Astrocyte (in vitro differentiated cells and primary cell): ENCODE measurements at regions not wholly inside any gene's neighbourhood (a gene's known extent, or its start where the extent isn't known, plus 50 kb on each side); places are given as distances from the start of the nearest gene placed in this dataset.

Experiments used
- DNase-seq: peaks from one replicate; pipeline ENCODE4 v3.0.0-alpha.2; 2010; ENCODE audit warnings: low read depth
- FAIRE-seq: peaks from 2 replicates; lab custom pipeline; 2011; peaks lifted over from hg19 to GRCh38; lab: Jason Lieb, UNC
- H2AFZ ChIP-seq: 2 replicates; pipeline ENCODE4 v1.6.0; 2012; ENCODE audit warnings: low read depth, low read length, inconsistent platforms
- H3K27ac ChIP-seq: 2 replicates; pipeline ENCODE4 v1.5.1; 2011; ENCODE audit warnings: low read depth, low read length, inconsistent platforms
- H3K27me3 ChIP-seq: 2 replicates; pipeline ENCODE4 v1.6.0; 2011; ENCODE audit warnings: low read length, inconsistent platforms; ENCODE audit not compliant: insufficient read depth
- H3K36me3 ChIP-seq: 2 replicates; pipeline ENCODE4 v1.5.1; 2011; ENCODE audit warnings: low read length, inconsistent platforms; ENCODE audit not compliant: insufficient read depth
- H3K4me1 ChIP-seq: 2 replicates; pipeline ENCODE4 v1.5.1; 2011; ENCODE audit warnings: low read length, inconsistent platforms; ENCODE audit not compliant: insufficient read depth
- H3K4me2 ChIP-seq: 2 replicates; pipeline ENCODE4 v1.6.0; 2012; ENCODE audit warnings: low read length, inconsistent platforms
- H3K4me3 ChIP-seq: 2 replicates; pipeline ENCODE4 v1.5.1; 2011; ENCODE audit warnings: low read depth, mild to moderate bottlenecking, low read length, inconsistent platforms; ENCODE audit not compliant: insufficient read depth
- H3K79me2 ChIP-seq: 2 replicates; pipeline ENCODE4 v1.6.0; 2012; ENCODE audit warnings: mild to moderate bottlenecking, low read length, inconsistent platforms; ENCODE audit not compliant: insufficient read depth
- H3K9ac ChIP-seq: 2 replicates; pipeline ENCODE4 v1.6.0; 2012; ENCODE audit warnings: mild to moderate bottlenecking, low read length, inconsistent platforms
- H3K9me3 ChIP-seq: 2 replicates; pipeline ENCODE4 v1.5.1; 2012; ENCODE audit warnings: low read depth, mild to moderate bottlenecking, low read length, inconsistent platforms; ENCODE audit not compliant: insufficient read depth
- H4K20me1 ChIP-seq: 2 replicates; pipeline ENCODE4 v1.6.0; 2012; ENCODE audit warnings: low read length, inconsistent platforms; ENCODE audit not compliant: insufficient read depth
- H3K27ac Mint-ChIP-seq: one replicate; pipeline ENCODE4 v1.8.0; 2021; ENCODE audit warnings: mild to moderate bottlenecking, mixed read lengths; ENCODE audit not compliant: unreplicated experiment
- H3K27me3 Mint-ChIP-seq: one replicate; pipeline ENCODE4 v1.8.0; 2021; ENCODE audit warnings: low read depth, mixed read lengths; ENCODE audit not compliant: unreplicated experiment
- H3K36me3 Mint-ChIP-seq: one replicate; pipeline ENCODE4 v1.8.0; 2021; ENCODE audit warnings: low read depth, mixed read lengths; ENCODE audit not compliant: unreplicated experiment
- H3K4me1 Mint-ChIP-seq: one replicate; pipeline ENCODE4 v1.8.0; 2021; ENCODE audit warnings: low read depth, mixed read lengths; ENCODE audit not compliant: unreplicated experiment
- H3K4me3 Mint-ChIP-seq: one replicate; pipeline ENCODE4 v1.8.0; 2021; ENCODE audit warnings: mild to moderate bottlenecking, moderate library complexity, mixed read lengths; ENCODE audit not compliant: unreplicated experiment
- H3K9me3 Mint-ChIP-seq: one replicate; pipeline ENCODE4 v1.8.0; 2021; ENCODE audit warnings: mild to moderate bottlenecking, mixed read lengths; ENCODE audit not compliant: unreplicated experiment
- EZH2 ChIP-seq: IDR thresholded peaks from 2 replicates; pipeline ENCODE4 v1.6.1; 2012; ENCODE audit warnings: mild to moderate bottlenecking, low read length, inconsistent platforms; ENCODE audit not compliant: insufficient read depth
- TF ChIP-seq, protein P1 (sequence below): IDR thresholded peaks from 2 replicates; pipeline ENCODE4 v1.5.1; 2011; ENCODE audit warnings: low read depth, mild to moderate bottlenecking, inconsistent platforms, low read length, moderate library complexity; ENCODE audit not compliant: insufficient read depth

DNA sequence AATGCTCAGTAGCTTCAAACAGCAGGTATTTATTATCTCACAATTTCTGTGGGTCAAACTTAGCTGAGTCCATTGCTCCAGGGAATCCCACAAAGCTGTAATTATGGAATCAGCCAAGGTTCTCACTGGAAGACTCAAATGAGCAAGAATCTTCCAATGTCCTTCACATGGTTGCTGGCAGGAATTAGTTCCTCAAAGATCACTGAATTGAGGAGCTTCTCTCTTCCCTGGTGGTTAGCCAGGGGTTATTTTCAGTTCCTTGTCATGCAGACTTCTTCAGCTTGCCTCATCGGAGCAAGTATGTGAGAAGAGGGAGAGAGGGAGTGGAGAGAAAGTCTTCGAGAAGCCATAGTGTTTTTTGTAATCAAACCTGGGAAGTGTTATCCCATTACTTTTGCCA is 2331.9 kb downstream of the MAT2B start:
- no peaks in the 10 kb centered on the region for H3K27me3 ChIP-seq
- TF ChIP-seq, protein P1, sequence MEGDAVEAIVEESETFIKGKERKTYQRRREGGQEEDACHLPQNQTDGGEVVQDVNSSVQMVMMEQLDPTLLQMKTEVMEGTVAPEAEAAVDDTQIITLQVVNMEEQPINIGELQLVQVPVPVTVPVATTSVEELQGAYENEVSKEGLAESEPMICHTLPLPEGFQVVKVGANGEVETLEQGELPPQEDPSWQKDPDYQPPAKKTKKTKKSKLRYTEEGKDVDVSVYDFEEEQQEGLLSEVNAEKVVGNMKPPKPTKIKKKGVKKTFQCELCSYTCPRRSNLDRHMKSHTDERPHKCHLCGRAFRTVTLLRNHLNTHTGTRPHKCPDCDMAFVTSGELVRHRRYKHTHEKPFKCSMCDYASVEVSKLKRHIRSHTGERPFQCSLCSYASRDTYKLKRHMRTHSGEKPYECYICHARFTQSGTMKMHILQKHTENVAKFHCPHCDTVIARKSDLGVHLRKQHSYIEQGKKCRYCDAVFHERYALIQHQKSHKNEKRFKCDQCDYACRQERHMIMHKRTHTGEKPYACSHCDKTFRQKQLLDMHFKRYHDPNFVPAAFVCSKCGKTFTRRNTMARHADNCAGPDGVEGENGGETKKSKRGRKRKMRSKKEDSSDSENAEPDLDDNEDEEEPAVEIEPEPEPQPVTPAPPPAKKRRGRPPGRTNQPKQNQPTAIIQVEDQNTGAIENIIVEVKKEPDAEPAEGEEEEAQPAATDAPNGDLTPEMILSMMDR, result no peak
- TF ChIP-seq EZH2, result no peak
- no peak overlapping the region for H3K27ac ChIP-seq
- Mint-ChIP-seq H3K27me3 (no peaks in the 10 kb centered on the region), H3K4me1 (no peaks in the 10 kb centered on the region), H3K9me3 (no peaks in the 10 kb centered on the region), H3K4me3 (no peak overlapping the region), H3K36me3 (no peaks in the 10 kb centered on the region), H3K27ac (no peak overlapping the region)
- no peak overlapping the region for H3K9ac ChIP-seq
- no peaks in the 10 kb centered on the region for H4K20me1 ChIP-seq
- H3K4me1 ChIP-seq, result no peaks in the 10 kb centered on the region
- H3K36me3 ChIP-seq, result no peaks in the 10 kb centered on the region
- no peaks in the 10 kb centered on the region for H3K79me2 ChIP-seq
- no peak for FAIRE-seq
- H3K4me3 ChIP-seq, result no peak overlapping the region
- no peak overlapping the region for H2AFZ ChIP-seq
- H3K4me2 ChIP-seq, result no peak overlapping the region
- no peaks in the 10 kb centered on the region for H3K9me3 ChIP-seq
- no peak for DNase-seq

DNA sequence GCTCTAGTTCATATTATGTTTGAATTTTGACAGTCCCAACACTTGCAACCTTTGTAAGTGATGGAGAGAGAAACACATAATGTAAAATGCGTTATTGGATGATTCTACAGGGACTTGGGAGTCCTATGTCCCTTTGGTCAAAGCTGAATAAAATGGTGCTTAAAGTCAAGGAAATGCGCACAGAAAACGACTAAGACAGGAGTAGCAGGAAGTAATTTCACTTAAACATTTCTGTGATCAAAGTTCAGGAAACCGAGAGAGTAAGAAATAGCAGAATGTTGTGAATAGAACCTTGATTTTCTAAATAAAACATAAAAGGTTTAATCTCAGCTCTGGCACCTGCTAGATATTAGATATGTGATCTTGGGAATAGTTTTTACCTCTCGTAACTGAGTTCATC is 2339.2 kb downstream of the MAT2B start:
- H3K4me3 ChIP-seq, result no peak overlapping the region
- H3K27ac ChIP-seq, result no peak overlapping the region
- H3K9ac ChIP-seq, result no peak overlapping the region
- H3K36me3 ChIP-seq, result no peaks in the 10 kb centered on the region
- Mint-ChIP-seq H3K4me1 (no peaks in the 10 kb centered on the region), H3K27me3 (no peaks in the 10 kb centered on the region), H3K4me3 (no peak overlapping the region), H3K27ac (no peak overlapping the region), H3K36me3 (no peaks in the 10 kb centered on the region), H3K9me3 (no peaks in the 10 kb centered on the region)
- DNase-seq (no peak), FAIRE-seq (no peak)
- H3K79me2 ChIP-seq, result no peaks in the 10 kb centered on the region
- TF ChIP-seq, protein P1, result no peak
- no peak for TF ChIP-seq EZH2
- no peaks in the 10 kb centered on the region for H3K27me3 ChIP-seq
- no peak overlapping the region for H2AFZ ChIP-seq
- H4K20me1 ChIP-seq, result no peaks in the 10 kb centered on the region
- no peak overlapping the region for H3K4me2 ChIP-seq
- no peaks in the 10 kb centered on the region for H3K4me1 ChIP-seq
- H3K9me3 ChIP-seq, result no peaks in the 10 kb centered on the region

DNA sequence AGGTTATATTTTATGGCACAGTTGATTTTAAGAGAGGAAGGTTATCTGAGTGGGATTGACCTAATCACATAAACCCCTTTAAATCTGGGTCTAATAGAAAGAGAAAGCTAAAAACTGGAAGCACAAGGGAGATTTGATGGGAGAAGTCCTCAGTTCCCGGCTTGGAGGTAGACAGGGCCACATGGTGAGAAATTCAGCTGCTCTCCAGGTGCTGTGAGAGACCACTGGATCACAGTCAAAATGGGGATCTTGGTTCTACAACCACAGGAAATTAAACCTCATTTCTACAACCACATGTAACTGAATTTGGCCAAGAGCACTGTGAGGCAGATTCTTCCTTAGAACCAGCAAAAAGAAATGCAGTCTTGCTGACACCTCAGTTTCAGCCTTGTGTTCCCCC is 2352.7 kb downstream of the MAT2B start:
- Mint-ChIP-seq H3K36me3 (no peaks in the 10 kb centered on the region), H3K27me3 (peaks cover 4% of the 10 kb centered on the region), H3K4me1 (no peaks in the 10 kb centered on the region), H3K9me3 (no peaks in the 10 kb centered on the region), H3K27ac (no peak overlapping the region), H3K4me3 (no peak overlapping the region)
- Histone ChIP-seq H3K36me3 (no peaks in the 10 kb centered on the region), H3K4me3 (no peak overlapping the region), H4K20me1 (no peaks in the 10 kb centered on the region), H3K9ac (no peak overlapping the region), H3K79me2 (no peaks in the 10 kb centered on the region), H3K4me1 (no peaks in the 10 kb centered on the region), H3K27me3 (no peaks in the 10 kb centered on the region), H3K4me2 (no peak overlapping the region), H3K9me3 (no peaks in the 10 kb centered on the region), H3K27ac (no peak overlapping the region), H2AFZ (no peak overlapping the region)
- DNase-seq (no peak), FAIRE-seq (no peak)
- no peak for TF ChIP-seq EZH2
- TF ChIP-seq, protein P1, result no peak
